GM23338 (cell line): ENCODE measurements at regions not wholly inside any gene's neighbourhood (a gene's known extent, or its start where the extent isn't known, plus 50 kb on each side); places are given as distances from the start of the nearest gene placed in this dataset.

Experiments
- ATAC-seq: fragments of 200-7000 bp; cut with Tn5 transposase; 3 replicates; pipeline ENCODE4 v1.9.1; 2020
- DNase-seq: peaks from one replicate; pipeline ENCODE4 v3.0.0-alpha.2; 2015; ENCODE audit warnings: low spot score
- H2AFZ ChIP-seq: fragments of 200-600 bp; sonication (generic); 2 replicates; pipeline ENCODE4 v1.8.0; 2016; ENCODE audit warnings: antibody characterized with exemption, mild to moderate bottlenecking, moderate library complexity
- H3F3A ChIP-seq: fragments of 200-600 bp; sonication (generic); replicated peaks from 2 replicates; pipeline ENCODE4 v1.8.0; 2017; ENCODE audit warnings: antibody characterized with exemption, mixed run types, low read depth
- H3K27ac ChIP-seq: fragments of 200-600 bp; sonication (generic); 2 replicates; pipeline ENCODE4 v1.6.1; 2016; ENCODE audit warnings: low read depth
- H3K27me3 ChIP-seq: fragments of 200-600 bp; sonication (generic); 2 replicates; pipeline ENCODE4 v1.8.0; 2016; ENCODE audit warnings: mild to moderate bottlenecking, mixed run types, moderate library complexity; ENCODE audit not compliant: insufficient read depth
- H3K36me3 ChIP-seq: fragments of 200-600 bp; sonication (generic); 2 replicates; pipeline ENCODE4 v1.8.0; 2016; ENCODE audit warnings: mild to moderate bottlenecking; ENCODE audit not compliant: insufficient read depth
- H3K4me1 ChIP-seq: fragments of 200-600 bp; sonication (generic); 2 replicates; pipeline ENCODE4 v1.8.0; 2016; ENCODE audit warnings: mild to moderate bottlenecking, moderate library complexity; ENCODE audit not compliant: insufficient read depth
- H3K4me2 ChIP-seq: fragments of 200-600 bp; sonication (generic); 2 replicates; pipeline ENCODE4 v1.7.1; 2017; ENCODE audit warnings: mixed run types
- H3K4me3 ChIP-seq: fragments of 200-600 bp; sonication (generic); 2 replicates; pipeline ENCODE4 v1.6.1; 2016; ENCODE audit warnings: mixed run types
- H3K79me2 ChIP-seq: fragments of 200-600 bp; sonication (generic); replicated peaks from 2 replicates; pipeline ENCODE4 v1.8.0; 2017; ENCODE audit warnings: mild to moderate bottlenecking; ENCODE audit not compliant: insufficient read depth
- H3K9me2 ChIP-seq: fragments of 200-600 bp; sonication (generic); 2 replicates; pipeline ENCODE4 v1.8.0; 2017; ENCODE audit not compliant: insufficient read depth
- H4K20me1 ChIP-seq: fragments of 200-600 bp; sonication (generic); replicated peaks from 2 replicates; pipeline ENCODE4 v1.8.0; 2017; ENCODE audit warnings: mild to moderate bottlenecking; ENCODE audit not compliant: insufficient read depth
- H3K27ac Mint-ChIP-seq: 2 replicates; pipeline ENCODE4 v1.8.0; 2020; ENCODE audit warnings: inconsistent platforms, mild to moderate bottlenecking, moderate library complexity, mixed read lengths
- H3K27me3 Mint-ChIP-seq: 3 replicates; pipeline ENCODE4 v1.8.0; 2022; ENCODE audit warnings: low read depth, mild to moderate bottlenecking, moderate library complexity, mixed read lengths, inconsistent platforms; ENCODE audit not compliant: insufficient read depth, poor library complexity
- H3K36me3 Mint-ChIP-seq: 3 replicates; pipeline ENCODE4 v1.8.0; 2021; ENCODE audit warnings: low read depth, mild to moderate bottlenecking, inconsistent platforms, moderate library complexity, mixed read lengths
- H3K4me1 Mint-ChIP-seq: 3 replicates; pipeline ENCODE4 v1.8.0; 2020; ENCODE audit warnings: mild to moderate bottlenecking, inconsistent platforms, mixed read lengths
- H3K4me3 Mint-ChIP-seq: 3 replicates; pipeline ENCODE4 v1.8.0; 2021; ENCODE audit warnings: moderate library complexity, mild to moderate bottlenecking, inconsistent platforms, mixed read lengths
- H3K9me3 Mint-ChIP-seq: 3 replicates; pipeline ENCODE4 v1.8.0; 2020; ENCODE audit warnings: moderate library complexity, mild to moderate bottlenecking, inconsistent platforms, mixed read lengths
- CREB1 ChIP-seq: fragments of 250-450 bp; sonication (Bioruptor Pico); IDR thresholded peaks from 2 replicates; pipeline ENCODE4 v1.5.0; 2020; ENCODE audit warnings: low read depth, mild to moderate bottlenecking, moderate library complexity
- ETS1 ChIP-seq: IDR thresholded peaks from 2 replicates; pipeline ENCODE4 v1.6.1; 2016; ENCODE audit warnings: antibody characterized with exemption
- EZH2 ChIP-seq: fragments of 200-600 bp; sonication (generic); IDR thresholded peaks from one replicate; pipeline ENCODE4 v1.8.0; 2017; ENCODE audit warnings: antibody characterized with exemption, mild to moderate bottlenecking, low read depth; ENCODE audit not compliant: unreplicated experiment
- EZH2phosphoT487 ChIP-seq: fragments of 200-600 bp; sonication (generic); IDR thresholded peaks from one replicate; pipeline ENCODE4 v1.8.1; 2018; ENCODE audit warnings: antibody characterized with exemption; ENCODE audit not compliant: unreplicated experiment
- JUNB ChIP-seq: IDR thresholded peaks from one replicate; pipeline ENCODE4 v1.6.1; 2016; ENCODE audit warnings: antibody characterized with exemption; ENCODE audit not compliant: unreplicated experiment
- NANOG ChIP-seq: IDR thresholded peaks from 2 replicates; pipeline ENCODE4 v1.6.1; 2016; ENCODE audit warnings: antibody characterized with exemption, borderline replicate concordance
- POLR2AphosphoS5 ChIP-seq: IDR thresholded peaks from 2 replicates; pipeline ENCODE4 v1.6.1; 2016; ENCODE audit warnings: antibody characterized with exemption, low read depth
- STAT1 ChIP-seq: IDR thresholded peaks from one replicate; pipeline ENCODE4 v1.6.1; 2016; ENCODE audit warnings: antibody characterized with exemption; ENCODE audit not compliant: unreplicated experiment
- ZNF114 ChIP-seq: fragments of 250-450 bp; sonication (Bioruptor Pico); IDR thresholded peaks from 2 replicates; pipeline ENCODE4 v1.5.0; 2020; ENCODE audit warnings: mild to moderate bottlenecking, moderate library complexity
- ZNF331 ChIP-seq: fragments of 250-450 bp; sonication (Bioruptor Pico); IDR thresholded peaks from 2 replicates; pipeline ENCODE4 v1.5.0; 2020; ENCODE audit warnings: low read depth, mild to moderate bottlenecking, moderate library complexity
- ZNF462 ChIP-seq: fragments of 250-450 bp; sonication (Bioruptor Pico); IDR thresholded peaks from 2 replicates; pipeline ENCODE4 v1.5.0; 2020; ENCODE audit warnings: mild to moderate bottlenecking, moderate library complexity
- TF ChIP-seq, protein P1 (sequence below): IDR thresholded peaks from one replicate; pipeline ENCODE4 v1.6.1; 2018; ENCODE audit warnings: antibody characterized with exemption; ENCODE audit not compliant: unreplicated experiment
- TF ChIP-seq, protein P2 (sequence below), 2 experiments: fragments of 200-600 bp in 1 of 2; sonication (generic) in 1 of 2; conservative IDR thresholded peaks; 2 replicates each; pipeline versions ENCODE4 v1.5.1 to v1.6.1; 2016 to 2017; ENCODE audit warnings: antibody characterized with exemption in 2 of 2, low read depth in 2 of 2, mild to moderate bottlenecking in 2 of 2, moderate library complexity in 1 of 2

- Histone ChIP-seq H4K20me1 (no peaks in the 10 kb centered on the region), H3K79me2 (no peaks in the 10 kb centered on the region), H2AFZ (no peak overlapping the region), H3K27ac (no peak overlapping the region), H3K9me2 (no peaks in the 10 kb centered on the region), H3K4me1 (no peaks in the 10 kb centered on the region), H3K4me3 (no peak overlapping the region), H3K27me3 (no peaks in the 10 kb centered on the region), H3K36me3 (no peaks in the 10 kb centered on the region), H3K4me2 (no peak overlapping the region), H3F3A (no peaks in the 10 kb centered on the region)
- no peak for DNase-seq
- no peak for ATAC-seq
- Mint-ChIP-seq H3K4me1 (peaks cover 4% of the 10 kb centered on the region; the same call in 1 of the 3 replicates), H3K36me3 (no peaks in the 10 kb centered on the region), H3K9me3 (no peaks in the 10 kb centered on the region), H3K4me3 (no peak overlapping the region), H3K27ac (no peak overlapping the region), H3K27me3 (peaks cover 2% of the 10 kb centered on the region)
- no peak for TF ChIP-seq ZNF462
- TF ChIP-seq ZNF331 (CRISPR knock-in tag): no peak
- TF ChIP-seq, protein P1, sequence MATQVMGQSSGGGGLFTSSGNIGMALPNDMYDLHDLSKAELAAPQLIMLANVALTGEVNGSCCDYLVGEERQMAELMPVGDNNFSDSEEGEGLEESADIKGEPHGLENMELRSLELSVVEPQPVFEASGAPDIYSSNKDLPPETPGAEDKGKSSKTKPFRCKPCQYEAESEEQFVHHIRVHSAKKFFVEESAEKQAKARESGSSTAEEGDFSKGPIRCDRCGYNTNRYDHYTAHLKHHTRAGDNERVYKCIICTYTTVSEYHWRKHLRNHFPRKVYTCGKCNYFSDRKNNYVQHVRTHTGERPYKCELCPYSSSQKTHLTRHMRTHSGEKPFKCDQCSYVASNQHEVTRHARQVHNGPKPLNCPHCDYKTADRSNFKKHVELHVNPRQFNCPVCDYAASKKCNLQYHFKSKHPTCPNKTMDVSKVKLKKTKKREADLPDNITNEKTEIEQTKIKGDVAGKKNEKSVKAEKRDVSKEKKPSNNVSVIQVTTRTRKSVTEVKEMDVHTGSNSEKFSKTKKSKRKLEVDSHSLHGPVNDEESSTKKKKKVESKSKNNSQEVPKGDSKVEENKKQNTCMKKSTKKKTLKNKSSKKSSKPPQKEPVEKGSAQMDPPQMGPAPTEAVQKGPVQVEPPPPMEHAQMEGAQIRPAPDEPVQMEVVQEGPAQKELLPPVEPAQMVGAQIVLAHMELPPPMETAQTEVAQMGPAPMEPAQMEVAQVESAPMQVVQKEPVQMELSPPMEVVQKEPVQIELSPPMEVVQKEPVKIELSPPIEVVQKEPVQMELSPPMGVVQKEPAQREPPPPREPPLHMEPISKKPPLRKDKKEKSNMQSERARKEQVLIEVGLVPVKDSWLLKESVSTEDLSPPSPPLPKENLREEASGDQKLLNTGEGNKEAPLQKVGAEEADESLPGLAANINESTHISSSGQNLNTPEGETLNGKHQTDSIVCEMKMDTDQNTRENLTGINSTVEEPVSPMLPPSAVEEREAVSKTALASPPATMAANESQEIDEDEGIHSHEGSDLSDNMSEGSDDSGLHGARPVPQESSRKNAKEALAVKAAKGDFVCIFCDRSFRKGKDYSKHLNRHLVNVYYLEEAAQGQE: no peak
- TF ChIP-seq EZH2phosphoT487: no peak
- TF ChIP-seq EZH2: no peak
- TF ChIP-seq STAT1: no peak
- TF ChIP-seq POLR2AphosphoS5: no peak
- TF ChIP-seq CREB1 (CRISPR knock-in tag): no peak
- no peak for TF ChIP-seq NANOG
- TF ChIP-seq JUNB: no peak
- no peak for TF ChIP-seq ZNF114 (CRISPR knock-in tag)
- no peak for TF ChIP-seq ETS1
- TF ChIP-seq, protein P2, sequence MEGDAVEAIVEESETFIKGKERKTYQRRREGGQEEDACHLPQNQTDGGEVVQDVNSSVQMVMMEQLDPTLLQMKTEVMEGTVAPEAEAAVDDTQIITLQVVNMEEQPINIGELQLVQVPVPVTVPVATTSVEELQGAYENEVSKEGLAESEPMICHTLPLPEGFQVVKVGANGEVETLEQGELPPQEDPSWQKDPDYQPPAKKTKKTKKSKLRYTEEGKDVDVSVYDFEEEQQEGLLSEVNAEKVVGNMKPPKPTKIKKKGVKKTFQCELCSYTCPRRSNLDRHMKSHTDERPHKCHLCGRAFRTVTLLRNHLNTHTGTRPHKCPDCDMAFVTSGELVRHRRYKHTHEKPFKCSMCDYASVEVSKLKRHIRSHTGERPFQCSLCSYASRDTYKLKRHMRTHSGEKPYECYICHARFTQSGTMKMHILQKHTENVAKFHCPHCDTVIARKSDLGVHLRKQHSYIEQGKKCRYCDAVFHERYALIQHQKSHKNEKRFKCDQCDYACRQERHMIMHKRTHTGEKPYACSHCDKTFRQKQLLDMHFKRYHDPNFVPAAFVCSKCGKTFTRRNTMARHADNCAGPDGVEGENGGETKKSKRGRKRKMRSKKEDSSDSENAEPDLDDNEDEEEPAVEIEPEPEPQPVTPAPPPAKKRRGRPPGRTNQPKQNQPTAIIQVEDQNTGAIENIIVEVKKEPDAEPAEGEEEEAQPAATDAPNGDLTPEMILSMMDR (conservative IDR thresholded peaks at IDR 0.05; ENCODE audit: low read depth in 2 of 2): no peak
These were observed 459.3 kb upstream of the MAF start for GRCh38 chr16:80059836-80060235.
